Testis (tissue), 2 donors: ENCODE measurements at regions not wholly inside any gene's neighbourhood (a gene's known extent, or its start where the extent isn't known, plus 50 kb on each side); places are given as distances from the start of the nearest gene placed in this dataset.
"Not testable (repeated sequence)": the region's sequence is repeated elsewhere in the genome, so short reads cannot be mapped to it uniquely, and the experiment has no call there.

Source experiments
- DNase-seq: peaks from one replicate; pipeline ENCODE4 v3.0.0-alpha.2; 2019
- H3K27ac ChIP-seq, 2 donors: fragments of 200-600 bp; sonication (generic); one replicate each; pipeline ENCODE4 v1.5.1; 2019
- H3K27me3 ChIP-seq: fragments of 200-600 bp; sonication (generic); one replicate; pipeline ENCODE4 v1.5.1; 2019
- H3K36me3 ChIP-seq: fragments of 200-600 bp; sonication (generic); one replicate; pipeline ENCODE4 v1.5.1; 2017; ENCODE audit warnings: low read depth; ENCODE audit errors: missing control alignments
- H3K4me1 ChIP-seq: fragments of 200-600 bp; sonication (generic); one replicate; pipeline ENCODE4 v1.5.1; 2019
- H3K4me3 ChIP-seq, 2 donors: fragments of 200-600 bp; sonication (generic); one replicate each; pipeline ENCODE4 v1.5.1; 2017 to 2019
- H3K9me3 ChIP-seq: fragments of 200-600 bp; sonication (generic); one replicate; pipeline ENCODE4 v1.5.1; 2017
- CTCF ChIP-seq, 3 experiments: fragments of 450-650 bp in 2 of 3; fragments of 200-600 bp in 1 of 3; sonication (generic) in 1 of 3; IDR thresholded peaks; one replicate each; pipeline ENCODE4 v1.5.1; 2016 to 2019; ENCODE audit warnings: antibody characterized with exemption in 3 of 3, mild to moderate bottlenecking in 2 of 3, moderate library complexity in 1 of 3
- POLR2A ChIP-seq: fragments of 450-650 bp; IDR thresholded peaks from one replicate; pipeline ENCODE4 v1.6.1; 2017; ENCODE audit warnings: antibody characterized with exemption, mild to moderate bottlenecking, moderate library complexity
- WGBS, 2 donors: methylation state at CpG; one replicate each; pipeline ENCODE4 v1.1.5; 2018; 5-methylcytosine and 5-hydroxymethylcytosine counted together
- intact Hi-C: fragments of 100-400 bp; cut with DNase I; formaldehyde crosslinking; loops from one replicate; pipeline ENCODE4 v1.15.1; 2023; ENCODE audit warnings: low total_unique reads

- H3K27ac ChIP-seq = no peak overlapping the region
- intact Hi-C loops = no loop called here
- H3K36me3 ChIP-seq = no peaks in the 10 kb centered on the region
- no peaks in the 10 kb centered on the region for H3K4me1 ChIP-seq
- H3K9me3 ChIP-seq = no peaks in the 10 kb centered on the region
- TF ChIP-seq POLR2A = no peak
- DNase-seq = no peak
- H3K4me3 ChIP-seq = no peak overlapping the region
- 96 to 97% methylated on average over 4 of the region's 4 CpGs for WGBS, 2 donors
- no peaks in the 10 kb centered on the region for H3K27me3 ChIP-seq
Observed at GRCh38 chr14:37776791-37777499, 181.5 kb downstream of the TTC6 start.

GRCh38 chr14:37778135-37778943 lies 182.9 kb downstream of the TTC6 start:
- no peak overlapping the region for H3K4me3 ChIP-seq
- TF ChIP-seq CTCF (IDR thresholded peaks at IDR 0.05) (no peak), POLR2A (no peak)
- WGBS, 2 donors = 80 to 87% methylated on average over 2 to 5 of the region's 5 CpGs
- DNase-seq = no peak
- H3K9me3 ChIP-seq = no peaks in the 10 kb centered on the region
- H3K27me3 ChIP-seq = no peaks in the 10 kb centered on the region
- H3K27ac ChIP-seq = no peak overlapping the region
- no peaks in the 10 kb centered on the region for H3K4me1 ChIP-seq
- no peaks in the 10 kb centered on the region for H3K36me3 ChIP-seq
- intact Hi-C loops = no loop called here

- H3K4me3 ChIP-seq = no peak overlapping the region
- no peak overlapping the region for H3K27ac ChIP-seq
- H3K27me3 ChIP-seq = no peaks in the 10 kb centered on the region
- no peak for DNase-seq
- no peaks in the 10 kb centered on the region for H3K9me3 ChIP-seq
- no peaks in the 10 kb centered on the region for H3K4me1 ChIP-seq
- no peaks in the 10 kb centered on the region for H3K36me3 ChIP-seq
- TF ChIP-seq CTCF (IDR thresholded peaks at IDR 0.05) (no peak), POLR2A (no peak)
- intact Hi-C loops = no loop called here
Observed at GRCh38 chr14:37779480-37779879, 184.1 kb downstream of the TTC6 start.

GRCh38 chr14:37780731-37781130 lies 185.3 kb downstream of the TTC6 start:
- DNase-seq, H3K36me3 ChIP-seq, intact Hi-C loops, H3K27ac ChIP-seq, H3K4me3 ChIP-seq, H3K9me3 ChIP-seq, H3K4me1 ChIP-seq, H3K27me3 ChIP-seq: not testable (repeated sequence)
- WGBS, 2 donors = 94 to 96% methylated on average over 4 of the region's 4 CpGs

GRCh38 chr14:37784203-37784826 lies 188.9 kb downstream of the TTC6 start:
- H3K9me3 ChIP-seq, H3K36me3 ChIP-seq, H3K27ac ChIP-seq, DNase-seq, H3K4me3 ChIP-seq, intact Hi-C loops, H3K4me1 ChIP-seq, H3K27me3 ChIP-seq: not testable (repeated sequence)
- WGBS, 2 donors = 73 to 85% methylated on average over 3 of the region's 3 CpGs

- intact Hi-C loops, H3K27ac ChIP-seq, H3K4me1 ChIP-seq, H3K27me3 ChIP-seq, H3K4me3 ChIP-seq, H3K9me3 ChIP-seq, DNase-seq, H3K36me3 ChIP-seq: not testable (repeated sequence)
Observed at GRCh38 chr14:37784827-37785223, 189.4 kb downstream of the TTC6 start.

GRCh38 chr14:37785298-37785697 lies 189.9 kb downstream of the TTC6 start:
- H3K36me3 ChIP-seq, H3K4me3 ChIP-seq, intact Hi-C loops, H3K27me3 ChIP-seq, DNase-seq, H3K27ac ChIP-seq, H3K9me3 ChIP-seq, H3K4me1 ChIP-seq: not testable (repeated sequence)
- WGBS, 2 donors = 92 to 94% methylated on average over 9 of the region's 9 CpGs

GRCh38 chr14:37786114-37786625 lies 190.7 kb downstream of the TTC6 start:
- H3K9me3 ChIP-seq, H3K27me3 ChIP-seq, DNase-seq, H3K4me3 ChIP-seq, intact Hi-C loops, H3K27ac ChIP-seq, H3K36me3 ChIP-seq, H3K4me1 ChIP-seq: not testable (repeated sequence)
- 88 to 93% methylated on average over 14 of the region's 14 CpGs for WGBS, 2 donors
